Liver (tissue), 3 donors: ENCODE measurements at regions not wholly inside any gene's neighbourhood (a gene's known extent, or its start where the extent isn't known, plus 50 kb on each side); places are given as distances from the start of the nearest gene placed in this dataset.

Experiments used
- GABPA ChIP-seq, 2 donors: IDR thresholded peaks in 1 of 2; conservative IDR thresholded peaks in 1 of 2; 2 replicates each; pipeline ENCODE4 v1.6.1; 2016; ENCODE audit warnings: antibody characterized with exemption in 2 of 2, mild to moderate bottlenecking in 1 of 2, moderate library complexity in 1 of 2
- HNF4G ChIP-seq: IDR thresholded peaks from 2 replicates; pipeline ENCODE4 v1.6.1; 2016; ENCODE audit warnings: antibody characterized with exemption
- JUND ChIP-seq, 2 donors: IDR thresholded peaks; 2 replicates each; pipeline ENCODE4 v1.6.1; 2016; ENCODE audit warnings: antibody characterized with exemption in 2 of 2
- REST ChIP-seq: IDR thresholded peaks from 2 replicates; pipeline ENCODE4 v1.6.1; 2016; ENCODE audit warnings: antibody characterized with exemption, mild to moderate bottlenecking
- TF ChIP-seq, protein P1 (sequence below): fragments of 150-350 bp; IDR thresholded peaks from 2 replicates; pipeline ENCODE4 v1.5.1; 2017; ENCODE audit warnings: improper control_type of control experiment, low read depth, low read length; ENCODE audit not compliant: missing input control
- donor health status: healthy.
- donor health status: healthy.

DNA sequence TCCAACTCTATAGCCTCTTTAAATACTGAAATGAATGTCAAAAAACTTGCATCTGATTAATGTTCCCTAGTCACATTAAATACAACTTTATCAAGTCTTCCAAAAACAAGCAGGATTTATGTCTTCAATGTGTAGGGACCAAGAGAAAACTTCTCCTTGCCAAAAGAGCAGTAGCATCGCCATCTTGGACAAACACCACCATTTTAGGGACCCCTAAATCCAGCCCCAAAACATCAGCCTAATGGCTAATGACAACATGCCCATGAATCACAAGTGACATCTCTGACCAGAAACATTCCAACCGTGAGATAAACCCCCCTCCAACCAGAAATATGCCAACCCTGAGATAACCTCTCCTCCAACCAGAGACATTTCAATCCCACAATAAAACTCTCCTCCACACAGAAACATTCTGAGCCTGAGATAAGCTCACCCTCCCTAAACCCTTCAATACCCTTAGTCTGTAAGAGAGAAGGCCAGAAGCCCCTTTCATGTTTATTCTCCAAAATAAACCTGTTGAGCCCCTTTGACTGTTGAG is 697.4 kb downstream of the TRAM1L1 start:
- TF ChIP-seq HNF4G (no peak), GABPA (IDR thresholded peaks at IDR 0.05 in 1 of 2, conservative IDR thresholded peaks at IDR 0.05 in 1 of 2) (no peak), REST (no peak), JUND (IDR thresholded peaks at IDR 0.05) (no peak)
- TF ChIP-seq, protein P1, sequence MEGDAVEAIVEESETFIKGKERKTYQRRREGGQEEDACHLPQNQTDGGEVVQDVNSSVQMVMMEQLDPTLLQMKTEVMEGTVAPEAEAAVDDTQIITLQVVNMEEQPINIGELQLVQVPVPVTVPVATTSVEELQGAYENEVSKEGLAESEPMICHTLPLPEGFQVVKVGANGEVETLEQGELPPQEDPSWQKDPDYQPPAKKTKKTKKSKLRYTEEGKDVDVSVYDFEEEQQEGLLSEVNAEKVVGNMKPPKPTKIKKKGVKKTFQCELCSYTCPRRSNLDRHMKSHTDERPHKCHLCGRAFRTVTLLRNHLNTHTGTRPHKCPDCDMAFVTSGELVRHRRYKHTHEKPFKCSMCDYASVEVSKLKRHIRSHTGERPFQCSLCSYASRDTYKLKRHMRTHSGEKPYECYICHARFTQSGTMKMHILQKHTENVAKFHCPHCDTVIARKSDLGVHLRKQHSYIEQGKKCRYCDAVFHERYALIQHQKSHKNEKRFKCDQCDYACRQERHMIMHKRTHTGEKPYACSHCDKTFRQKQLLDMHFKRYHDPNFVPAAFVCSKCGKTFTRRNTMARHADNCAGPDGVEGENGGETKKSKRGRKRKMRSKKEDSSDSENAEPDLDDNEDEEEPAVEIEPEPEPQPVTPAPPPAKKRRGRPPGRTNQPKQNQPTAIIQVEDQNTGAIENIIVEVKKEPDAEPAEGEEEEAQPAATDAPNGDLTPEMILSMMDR: no peak
